HL-60 (cell line): ENCODE measurements at regions not wholly inside any gene's neighbourhood (a gene's known extent, or its start where the extent isn't known, plus 50 kb on each side); places are given as distances from the start of the nearest gene placed in this dataset.

Experiments used
- DNase-seq, 2 experiments: peaks; one replicate each; pipeline ENCODE4 v3.0.0-alpha.2; 2010 to 2020; ENCODE audit warnings: low read depth in 1 of 2, low spot score in 1 of 2
- H3K27ac ChIP-seq: fragments of 250-450 bp; sonication (Bioruptor Pico); replicated peaks from 2 replicates; pipeline ENCODE4 v1.5.1; 2020; ENCODE audit warnings: mild to moderate bottlenecking, moderate library complexity
- H3K27me3 ChIP-seq: fragments of 250-450 bp; sonication (Bioruptor Pico); 2 replicates; pipeline ENCODE4 v1.5.1; 2021; ENCODE audit warnings: mild to moderate bottlenecking, moderate library complexity; ENCODE audit not compliant: insufficient read depth, poor library complexity, severe bottlenecking
- H3K4me3 ChIP-seq: replicated peaks from 2 replicates; pipeline ENCODE4 v1.5.1; 2011; ENCODE audit warnings: mild to moderate bottlenecking, control low read depth, low read length; ENCODE audit not compliant: insufficient read depth
- GABPA ChIP-seq: IDR thresholded peaks from 2 replicates; pipeline ENCODE4 v1.6.1; 2012; ENCODE audit warnings: low read depth
- POLR2AphosphoS5 ChIP-seq: IDR thresholded peaks from 2 replicates; pipeline ENCODE4 v1.6.1; 2012; ENCODE audit warnings: low read depth
- SPI1 ChIP-seq: IDR thresholded peaks from 2 replicates; pipeline ENCODE4 v1.6.1; 2012; ENCODE audit warnings: low read depth, mild to moderate bottlenecking, borderline replicate concordance
- TF ChIP-seq, protein P1 (sequence below): IDR thresholded peaks from 2 replicates; pipeline ENCODE4 v1.6.1; 2012; ENCODE audit warnings: low read depth; ENCODE audit not compliant: insufficient replicate concordance
- TF ChIP-seq, protein P2 (sequence below): IDR thresholded peaks from one replicate; pipeline ENCODE4 v1.5.1; 2011; ENCODE audit warnings: low read length, control low read depth, inconsistent platforms; ENCODE audit not compliant: insufficient read depth

DNA sequence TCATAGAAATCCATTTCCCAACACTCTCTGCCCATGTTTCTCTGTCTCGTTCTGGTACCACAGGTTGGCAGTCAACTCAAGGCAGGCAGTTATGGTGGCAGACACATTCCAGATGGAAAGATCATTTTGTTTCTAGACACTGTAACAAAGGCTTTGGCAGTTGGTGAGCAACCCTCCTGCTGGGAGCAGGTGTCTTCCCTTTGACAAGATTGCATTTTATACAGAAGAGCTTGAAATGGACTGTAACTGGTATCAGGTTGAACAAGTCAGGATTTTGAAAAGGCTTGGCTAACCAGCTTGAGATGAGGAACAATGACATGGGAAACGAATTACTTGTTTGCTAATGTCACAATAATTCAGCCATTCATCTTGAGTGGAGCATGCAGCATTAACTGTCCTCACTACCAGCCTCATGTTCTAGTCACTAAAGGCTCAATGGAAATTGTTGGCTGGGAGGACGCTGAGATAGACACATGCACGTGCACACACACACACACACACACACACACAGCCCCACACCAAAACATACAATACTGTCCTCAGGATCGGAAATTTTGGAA, 170.0 kb downstream of the SEMA6D start:
- Histone ChIP-seq H3K27me3 (no peaks in the 10 kb centered on the region), H3K4me3 (no peak overlapping the region), H3K27ac (no peak overlapping the region)
- no peak for DNase-seq
- TF ChIP-seq POLR2AphosphoS5: no peak
- TF ChIP-seq, protein P1, sequence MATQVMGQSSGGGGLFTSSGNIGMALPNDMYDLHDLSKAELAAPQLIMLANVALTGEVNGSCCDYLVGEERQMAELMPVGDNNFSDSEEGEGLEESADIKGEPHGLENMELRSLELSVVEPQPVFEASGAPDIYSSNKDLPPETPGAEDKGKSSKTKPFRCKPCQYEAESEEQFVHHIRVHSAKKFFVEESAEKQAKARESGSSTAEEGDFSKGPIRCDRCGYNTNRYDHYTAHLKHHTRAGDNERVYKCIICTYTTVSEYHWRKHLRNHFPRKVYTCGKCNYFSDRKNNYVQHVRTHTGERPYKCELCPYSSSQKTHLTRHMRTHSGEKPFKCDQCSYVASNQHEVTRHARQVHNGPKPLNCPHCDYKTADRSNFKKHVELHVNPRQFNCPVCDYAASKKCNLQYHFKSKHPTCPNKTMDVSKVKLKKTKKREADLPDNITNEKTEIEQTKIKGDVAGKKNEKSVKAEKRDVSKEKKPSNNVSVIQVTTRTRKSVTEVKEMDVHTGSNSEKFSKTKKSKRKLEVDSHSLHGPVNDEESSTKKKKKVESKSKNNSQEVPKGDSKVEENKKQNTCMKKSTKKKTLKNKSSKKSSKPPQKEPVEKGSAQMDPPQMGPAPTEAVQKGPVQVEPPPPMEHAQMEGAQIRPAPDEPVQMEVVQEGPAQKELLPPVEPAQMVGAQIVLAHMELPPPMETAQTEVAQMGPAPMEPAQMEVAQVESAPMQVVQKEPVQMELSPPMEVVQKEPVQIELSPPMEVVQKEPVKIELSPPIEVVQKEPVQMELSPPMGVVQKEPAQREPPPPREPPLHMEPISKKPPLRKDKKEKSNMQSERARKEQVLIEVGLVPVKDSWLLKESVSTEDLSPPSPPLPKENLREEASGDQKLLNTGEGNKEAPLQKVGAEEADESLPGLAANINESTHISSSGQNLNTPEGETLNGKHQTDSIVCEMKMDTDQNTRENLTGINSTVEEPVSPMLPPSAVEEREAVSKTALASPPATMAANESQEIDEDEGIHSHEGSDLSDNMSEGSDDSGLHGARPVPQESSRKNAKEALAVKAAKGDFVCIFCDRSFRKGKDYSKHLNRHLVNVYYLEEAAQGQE: no peak
- TF ChIP-seq, protein P2, sequence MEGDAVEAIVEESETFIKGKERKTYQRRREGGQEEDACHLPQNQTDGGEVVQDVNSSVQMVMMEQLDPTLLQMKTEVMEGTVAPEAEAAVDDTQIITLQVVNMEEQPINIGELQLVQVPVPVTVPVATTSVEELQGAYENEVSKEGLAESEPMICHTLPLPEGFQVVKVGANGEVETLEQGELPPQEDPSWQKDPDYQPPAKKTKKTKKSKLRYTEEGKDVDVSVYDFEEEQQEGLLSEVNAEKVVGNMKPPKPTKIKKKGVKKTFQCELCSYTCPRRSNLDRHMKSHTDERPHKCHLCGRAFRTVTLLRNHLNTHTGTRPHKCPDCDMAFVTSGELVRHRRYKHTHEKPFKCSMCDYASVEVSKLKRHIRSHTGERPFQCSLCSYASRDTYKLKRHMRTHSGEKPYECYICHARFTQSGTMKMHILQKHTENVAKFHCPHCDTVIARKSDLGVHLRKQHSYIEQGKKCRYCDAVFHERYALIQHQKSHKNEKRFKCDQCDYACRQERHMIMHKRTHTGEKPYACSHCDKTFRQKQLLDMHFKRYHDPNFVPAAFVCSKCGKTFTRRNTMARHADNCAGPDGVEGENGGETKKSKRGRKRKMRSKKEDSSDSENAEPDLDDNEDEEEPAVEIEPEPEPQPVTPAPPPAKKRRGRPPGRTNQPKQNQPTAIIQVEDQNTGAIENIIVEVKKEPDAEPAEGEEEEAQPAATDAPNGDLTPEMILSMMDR: no peak
- no peak for TF ChIP-seq GABPA
- TF ChIP-seq SPI1: no peak

DNA sequence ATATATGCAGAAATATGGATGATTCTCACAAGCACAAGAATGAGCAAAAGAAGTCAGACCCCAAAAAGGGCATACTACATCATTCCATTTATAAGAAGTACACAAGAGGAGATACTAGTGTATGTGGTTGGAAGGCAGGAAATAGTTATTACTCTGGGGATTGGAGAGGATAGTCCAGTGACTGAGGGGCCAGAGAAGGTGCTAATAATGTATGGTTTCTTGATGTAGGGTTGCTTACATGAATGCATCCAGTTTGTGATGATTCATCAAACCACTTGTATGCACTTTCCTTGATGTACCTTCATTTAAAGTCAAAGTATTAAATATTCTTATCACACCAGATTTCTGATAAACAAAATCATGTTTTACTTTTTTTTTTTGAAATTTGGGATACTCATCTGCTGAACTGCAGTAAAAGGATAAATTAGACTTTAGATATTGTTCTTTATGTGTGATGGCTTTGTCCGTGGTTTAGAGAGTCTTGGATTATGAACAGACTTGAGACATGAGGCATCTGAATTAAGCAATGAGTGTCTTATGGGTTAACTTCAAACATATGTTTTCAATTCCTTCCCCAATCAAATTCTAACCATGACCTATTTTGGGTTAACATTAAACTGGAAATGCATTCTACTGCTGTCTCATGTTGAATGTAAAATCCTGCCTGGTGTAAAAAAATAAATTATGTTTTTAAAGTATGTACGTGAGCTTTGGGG, 171.2 kb downstream of the SEMA6D start:
- TF ChIP-seq, protein P2: no peak
- TF ChIP-seq, protein P1: no peak
- TF ChIP-seq GABPA: no peak
- no peak for TF ChIP-seq POLR2AphosphoS5
- TF ChIP-seq SPI1: no peak
- H3K27ac ChIP-seq: no peak overlapping the region
- H3K27me3 ChIP-seq: no peaks in the 10 kb centered on the region
- H3K4me3 ChIP-seq: no peak overlapping the region
- no peak for DNase-seq

DNA sequence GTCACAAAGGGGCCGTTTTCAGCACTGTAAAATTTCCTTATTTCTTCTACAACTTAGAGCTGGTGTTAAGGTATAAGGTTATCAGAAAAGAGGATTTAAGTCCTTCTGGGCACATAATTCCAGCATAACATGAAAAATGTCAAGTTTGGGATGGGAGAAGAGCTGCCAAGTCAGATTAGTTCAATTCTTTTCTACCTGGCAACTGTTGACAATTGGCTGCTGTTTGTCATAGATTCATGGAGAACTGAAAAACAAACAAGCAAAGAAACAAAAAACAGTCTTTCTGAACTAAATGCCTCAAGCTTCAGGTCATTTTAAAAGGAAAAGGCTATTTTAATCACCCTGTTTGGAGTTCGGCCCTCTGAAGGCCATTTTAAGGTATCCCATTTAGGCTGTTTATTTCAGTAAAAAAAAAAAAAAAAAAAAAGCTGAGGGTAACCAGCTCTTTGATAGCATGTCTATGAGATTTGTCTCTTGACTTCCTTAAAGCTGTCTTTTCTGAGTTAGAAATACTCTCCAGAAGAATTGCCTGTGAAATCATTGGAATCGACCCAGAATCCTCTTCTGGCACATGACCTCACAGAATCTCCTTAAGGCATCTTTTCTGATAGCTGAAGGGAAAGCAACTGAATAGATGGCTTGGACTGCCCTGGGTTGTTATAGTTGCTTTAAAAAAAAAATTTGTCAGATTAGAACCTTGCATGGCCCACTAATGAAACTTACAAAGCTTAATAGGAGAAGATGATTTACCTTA, 173.3 kb downstream of the SEMA6D start:
- Histone ChIP-seq H3K4me3 (no peak overlapping the region), H3K27ac (no peak overlapping the region), H3K27me3 (no peaks in the 10 kb centered on the region)
- DNase-seq: no peak
- TF ChIP-seq, protein P2: no peak
- TF ChIP-seq SPI1: no peak
- no peak for TF ChIP-seq POLR2AphosphoS5
- no peak for TF ChIP-seq GABPA
- TF ChIP-seq, protein P1: no peak
